Naive B cell (primary cell): ENCODE measurements at regions not wholly inside any gene's neighbourhood (a gene's known extent, or its start where the extent isn't known, plus 50 kb on each side); places are given as distances from the start of the nearest gene placed in this dataset.
A peak's percentile ranks its signal among the peaks of the same experiment; 100 is the strongest.

ENCODE experiments used
- ATAC-seq, 2 donors: fragments of 150-1000 bp; cut with Tn5 transposase; 2 replicates each; pipeline ENCODE4 v1.10.0; 2021; ENCODE audit warnings: low read depth in 2 of 2, mild to moderate bottlenecking in 2 of 2, moderate library complexity in 2 of 2
- DNase-seq: peaks from one replicate; pipeline ENCODE4 v3.0.0; 2022
- H3K27ac Mint-ChIP-seq, 6 donors: one replicate each; pipeline ENCODE4 v1.8.0; 2020 to 2022; ENCODE audit warnings: mild to moderate bottlenecking in 6 of 6, mixed read lengths in 6 of 6, moderate library complexity in 5 of 6, inconsistent platforms in 2 of 6
- H3K27me3 Mint-ChIP-seq, 3 donors: one replicate each; pipeline ENCODE4 v1.8.0; 2021 to 2022; ENCODE audit warnings: mixed read lengths in 3 of 3, mild to moderate bottlenecking in 1 of 3
- H3K36me3 Mint-ChIP-seq, 2 donors: one replicate each; pipeline ENCODE4 v1.8.0; 2020 to 2022; ENCODE audit warnings: mixed read lengths in 2 of 2, inconsistent platforms in 1 of 2, mild to moderate bottlenecking in 1 of 2
- H3K4me1 Mint-ChIP-seq, 3 donors: one replicate each; pipeline ENCODE4 v1.8.0; 2020 to 2022; ENCODE audit warnings: mixed read lengths in 3 of 3, inconsistent platforms in 1 of 3, mild to moderate bottlenecking in 1 of 3, moderate library complexity in 1 of 3
- H3K4me3 Mint-ChIP-seq, 8 donors: one replicate each; pipeline ENCODE4 v1.8.0; 2020 to 2022; ENCODE audit warnings: mild to moderate bottlenecking in 8 of 8, mixed read lengths in 8 of 8, moderate library complexity in 8 of 8, inconsistent platforms in 2 of 8
- H3K9me3 Mint-ChIP-seq, 7 donors: one replicate each; pipeline ENCODE4 v1.8.0; 2020 to 2022; ENCODE audit warnings: mixed read lengths in 7 of 7, mild to moderate bottlenecking in 5 of 7, inconsistent platforms in 2 of 7, moderate library complexity in 1 of 7

GRCh38 chr3:59404851-59405250, 355.0 kb upstream of the CFAP20DC start:
- Mint-ChIP-seq H3K36me3 (no peaks in the 10 kb centered on the region), H3K4me1 (peaks cover 0 to 6% (median 2%) of the 10 kb centered on the region in 3 donors), H3K9me3 (peaks cover 0 to 4% (median 0%) of the 10 kb centered on the region in 7 donors), H3K27me3 (no peaks in the 10 kb centered on the region), H3K27ac (no peak overlapping the region), H3K4me3 (no peak overlapping the region)
- ATAC-seq (no peak), DNase-seq (no peak)

- Mint-ChIP-seq H3K4me1 (peaks cover 0 to 6% (median 2%) of the 10 kb centered on the region in 3 donors), H3K4me3 (no peak overlapping the region), H3K27me3 (no peaks in the 10 kb centered on the region), H3K36me3 (no peaks in the 10 kb centered on the region), H3K9me3 (peaks cover 0 to 4% (median 0%) of the 10 kb centered on the region in 7 donors), H3K27ac (no peak overlapping the region)
- ATAC-seq (no peak), DNase-seq (no peak)
Measured at GRCh38 chr3:59404064-59404463, 354.2 kb upstream of the CFAP20DC start.

DNA sequence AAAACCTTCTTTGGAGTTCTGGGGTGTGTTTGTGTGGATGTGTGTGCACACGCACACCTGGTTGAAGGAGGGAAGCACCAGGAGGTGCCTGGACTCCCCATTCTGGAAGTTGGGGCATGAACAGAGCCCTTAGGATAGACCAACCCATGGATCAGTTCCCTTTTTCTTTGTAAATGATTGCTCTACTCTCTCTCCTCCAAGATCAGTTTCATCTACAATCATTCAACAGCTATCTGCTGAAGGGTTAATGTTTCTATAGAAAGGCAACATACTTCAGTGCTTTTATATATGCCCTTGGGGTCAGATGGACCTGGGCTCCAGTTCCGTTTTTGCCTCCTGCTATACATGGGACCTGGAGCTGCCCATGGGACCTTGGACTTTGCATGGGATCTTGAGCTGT, 352.1 kb upstream of the CFAP20DC start:
- DNase-seq (no peak), ATAC-seq (no peak)
- Mint-ChIP-seq H3K27ac (no peak overlapping the region), H3K36me3 (no peaks in the 10 kb centered on the region), H3K27me3 (no peaks in the 10 kb centered on the region), H3K4me1 (peaks cover 0 to 3% (median 0%) of the 10 kb centered on the region in 3 donors), H3K9me3 (peaks cover 0 to 4% (median 0%) of the 10 kb centered on the region in 7 donors), H3K4me3 (no peak overlapping the region)

DNA sequence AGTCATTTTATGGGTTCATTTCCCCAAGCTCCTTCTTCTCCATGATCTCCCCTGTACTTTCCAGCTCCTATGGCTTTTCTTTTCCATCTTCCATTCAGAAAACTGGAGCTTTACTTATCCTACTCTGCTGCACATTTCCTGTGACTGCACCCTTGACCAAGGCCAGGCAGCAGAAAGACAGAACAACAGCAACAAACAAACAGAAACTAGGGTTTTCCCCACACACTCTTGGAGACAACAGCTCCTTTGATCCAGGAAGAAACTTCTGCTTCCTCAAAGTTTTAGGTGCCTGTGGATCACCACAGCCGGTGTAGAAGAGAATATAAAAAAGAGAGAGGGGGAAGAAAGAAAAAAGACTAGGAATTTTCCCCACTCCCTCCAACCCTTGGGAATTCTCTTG, 342.3 kb upstream of the CFAP20DC start:
- Mint-ChIP-seq H3K4me3 (no peak overlapping the region), H3K9me3 (peaks cover 0 to 2% (median 0%) of the 10 kb centered on the region in 7 donors), H3K4me1 (peaks cover 0 to 5% (median 2%) of the 10 kb centered on the region in 3 donors), H3K36me3 (no peaks in the 10 kb centered on the region), H3K27ac (no peak overlapping the region), H3K27me3 (peaks cover 5 to 7% (median 6%) of the 10 kb centered on the region in 3 donors)
- DNase-seq (no peak), ATAC-seq (no peak)

DNA sequence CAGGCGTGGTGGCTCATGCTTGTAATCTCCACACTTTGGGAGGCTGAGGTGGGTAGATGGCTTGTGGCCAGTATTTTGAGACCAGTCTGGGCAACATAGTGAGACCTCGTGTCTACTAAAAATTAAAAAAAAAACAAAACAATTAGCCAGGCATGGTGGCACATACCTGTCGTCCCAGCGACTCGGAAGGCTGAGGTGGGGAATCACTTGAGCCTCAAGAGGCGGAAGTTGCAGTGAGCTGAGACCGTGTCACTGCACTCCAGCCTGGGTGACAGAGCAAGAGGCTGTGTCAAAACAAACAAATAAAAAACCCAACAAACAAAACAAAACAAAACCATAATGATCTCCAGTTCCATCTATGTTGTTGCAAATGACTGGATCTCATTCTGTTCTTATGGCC, 341.3 kb upstream of the CFAP20DC start:
- Mint-ChIP-seq H3K4me1 (peaks cover 0 to 5% (median 2%) of the 10 kb centered on the region in 3 donors), H3K27ac (no peak overlapping the region), H3K9me3 (peaks cover 0 to 2% (median 0%) of the 10 kb centered on the region in 7 donors), H3K27me3 (peaks cover 3 to 6% (median 5%) of the 10 kb centered on the region in 3 donors), H3K36me3 (no peaks in the 10 kb centered on the region), H3K4me3 (no peak overlapping the region)
- ATAC-seq (no peak), DNase-seq (no peak)

DNA sequence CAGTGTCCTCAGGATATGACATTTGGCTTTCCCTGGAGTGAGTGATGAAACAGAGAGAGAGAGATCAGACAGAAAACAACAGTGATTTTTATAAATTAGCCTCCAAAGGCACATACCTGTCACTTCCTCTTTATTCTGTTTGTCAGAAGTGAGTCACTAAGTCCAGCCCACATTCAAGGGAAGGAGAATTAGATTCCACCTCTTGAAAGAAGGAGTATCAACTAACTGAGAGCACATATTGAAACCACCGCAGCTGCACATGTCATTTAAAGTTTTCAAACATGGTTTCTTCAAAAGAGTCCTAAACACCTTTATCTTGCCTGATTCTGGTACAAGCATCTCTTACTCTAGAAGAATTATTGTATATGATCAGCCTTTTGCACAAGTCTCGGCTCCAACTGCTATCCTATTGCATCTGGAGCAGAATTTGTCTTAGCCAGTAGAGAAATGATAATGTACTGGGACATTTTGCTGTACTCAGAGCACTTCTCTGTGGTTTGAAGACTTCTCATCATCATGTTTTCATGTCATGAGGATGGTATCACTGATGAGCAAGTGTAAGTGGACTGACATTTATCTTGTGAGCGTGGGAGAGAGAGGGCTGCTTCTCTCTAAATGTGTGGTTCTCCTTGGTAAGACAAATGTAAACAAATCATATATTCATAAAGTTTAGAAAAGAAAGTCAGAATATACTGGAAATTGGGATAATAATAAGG, 338.9 kb upstream of the CFAP20DC start:
- H3K36me3 Mint-ChIP-seq, result no peaks in the 10 kb centered on the region
- ATAC-seq, result no peak
- peaks cover 0 to 6% (median 5%) of the 10 kb centered on the region in 3 donors for H3K27me3 Mint-ChIP-seq
- no peak overlapping the region for H3K4me3 Mint-ChIP-seq
- DNase-seq, result no peak
- H3K4me1 Mint-ChIP-seq, result peaks cover 0 to 5% (median 2%) of the 10 kb centered on the region in 3 donors
- no peak overlapping the region for H3K27ac Mint-ChIP-seq
- H3K9me3 Mint-ChIP-seq, result no peaks in the 10 kb centered on the region

- Mint-ChIP-seq H3K27ac (no peak overlapping the region), H3K4me3 (no peak overlapping the region), H3K36me3 (no peaks in the 10 kb centered on the region), H3K9me3 (no peaks in the 10 kb centered on the region), H3K27me3 (no peaks in the 10 kb centered on the region), H3K4me1 (peaks cover 0 to 5% (median 2%) of the 10 kb centered on the region in 3 donors)
- ATAC-seq, result peak; percentile 37 to 57
- no peak for DNase-seq
Measured at GRCh38 chr3:59386165-59386564, 336.3 kb upstream of the CFAP20DC start.

DNA sequence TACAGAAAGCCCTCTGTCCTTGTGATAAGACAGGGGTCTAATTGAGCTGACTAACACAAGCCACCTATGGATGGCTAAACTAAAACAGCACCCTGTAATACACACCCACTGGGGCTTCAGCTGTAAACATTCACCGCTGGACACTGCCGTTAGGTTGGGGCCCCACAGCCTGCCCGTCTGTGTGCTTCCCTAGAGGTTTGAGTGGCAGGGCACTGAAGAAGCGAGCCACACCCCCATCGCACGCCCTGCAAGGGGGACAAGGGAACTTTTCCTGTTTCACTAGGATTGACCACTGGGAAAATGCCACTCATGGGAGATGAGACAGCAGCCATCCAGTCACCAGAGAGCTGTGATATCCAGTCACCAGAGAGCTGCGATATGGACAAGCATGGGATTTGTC, 335.7 kb upstream of the CFAP20DC start:
- Mint-ChIP-seq H3K36me3 (no peaks in the 10 kb centered on the region), H3K27me3 (no peaks in the 10 kb centered on the region), H3K9me3 (no peaks in the 10 kb centered on the region), H3K4me1 (peaks cover 0 to 5% (median 2%) of the 10 kb centered on the region in 3 donors), H3K27ac (no peak overlapping the region), H3K4me3 (no peak overlapping the region)
- no peak for DNase-seq
- no peak for ATAC-seq

DNA sequence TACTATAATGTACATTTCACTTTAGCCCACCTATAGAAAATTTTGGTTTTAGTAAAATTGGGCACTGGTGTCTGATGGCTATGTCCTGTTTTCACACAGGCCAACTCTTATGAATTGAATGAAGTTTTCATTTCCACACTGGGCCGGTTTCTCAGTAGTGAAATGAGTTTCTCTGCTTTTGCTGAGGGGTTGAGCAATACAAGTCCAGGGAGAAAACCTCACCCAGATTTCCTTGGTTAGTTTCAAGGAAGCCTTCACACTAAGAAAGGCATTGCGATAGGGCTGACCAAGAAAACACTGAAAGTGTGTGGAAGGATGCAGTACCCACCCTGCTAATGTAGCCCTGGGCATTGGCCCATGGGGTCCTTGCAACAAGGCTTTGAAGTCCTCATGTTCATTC, 331.5 kb upstream of the CFAP20DC start:
- no peak for ATAC-seq

GRCh38 chr3:59380146-59380545, 330.3 kb upstream of the CFAP20DC start:
- no peaks in the 10 kb centered on the region for H3K27me3 Mint-ChIP-seq
- peak overlapping the region in 1 of 6 donors; percentile 22 for H3K27ac Mint-ChIP-seq
- peaks cover 0 to 5% (median 4%) of the 10 kb centered on the region in 3 donors for H3K4me1 Mint-ChIP-seq
- H3K36me3 Mint-ChIP-seq, result no peaks in the 10 kb centered on the region
- no peak overlapping the region for H3K4me3 Mint-ChIP-seq
- H3K9me3 Mint-ChIP-seq, result no peaks in the 10 kb centered on the region
- ATAC-seq (no peak), DNase-seq (no peak)

More for the DNA sequence above, 331.5 kb upstream of the CFAP20DC start:
- no peaks in the 10 kb centered on the region for H3K9me3 Mint-ChIP-seq
- no peaks in the 10 kb centered on the region for H3K27me3 Mint-ChIP-seq
- no peaks in the 10 kb centered on the region for H3K36me3 Mint-ChIP-seq
- H3K4me3 Mint-ChIP-seq, result no peak overlapping the region
- H3K4me1 Mint-ChIP-seq, result peaks cover 0 to 3% (median under 1%) of the 10 kb centered on the region in 3 donors
- no peak for DNase-seq
- H3K27ac Mint-ChIP-seq, result no peak overlapping the region

- Mint-ChIP-seq H3K4me3 (peak overlapping the region in 3 of 8 donors; percentile 11 to 17 (median 13)), H3K9me3 (no peaks in the 10 kb centered on the region), H3K36me3 (no peaks in the 10 kb centered on the region), H3K27me3 (no peaks in the 10 kb centered on the region), H3K27ac (peak overlapping the region in 4 of 6 donors; percentile 28 to 87 (median 65)), H3K4me1 (peaks cover 9 to 20% (median 10%) of the 10 kb centered on the region in 3 donors)
- ATAC-seq (peak; percentile 96 to 97), DNase-seq (peak; percentile 32)
Measured at GRCh38 chr3:59374818-59375211, 325.0 kb upstream of the CFAP20DC start.

DNA sequence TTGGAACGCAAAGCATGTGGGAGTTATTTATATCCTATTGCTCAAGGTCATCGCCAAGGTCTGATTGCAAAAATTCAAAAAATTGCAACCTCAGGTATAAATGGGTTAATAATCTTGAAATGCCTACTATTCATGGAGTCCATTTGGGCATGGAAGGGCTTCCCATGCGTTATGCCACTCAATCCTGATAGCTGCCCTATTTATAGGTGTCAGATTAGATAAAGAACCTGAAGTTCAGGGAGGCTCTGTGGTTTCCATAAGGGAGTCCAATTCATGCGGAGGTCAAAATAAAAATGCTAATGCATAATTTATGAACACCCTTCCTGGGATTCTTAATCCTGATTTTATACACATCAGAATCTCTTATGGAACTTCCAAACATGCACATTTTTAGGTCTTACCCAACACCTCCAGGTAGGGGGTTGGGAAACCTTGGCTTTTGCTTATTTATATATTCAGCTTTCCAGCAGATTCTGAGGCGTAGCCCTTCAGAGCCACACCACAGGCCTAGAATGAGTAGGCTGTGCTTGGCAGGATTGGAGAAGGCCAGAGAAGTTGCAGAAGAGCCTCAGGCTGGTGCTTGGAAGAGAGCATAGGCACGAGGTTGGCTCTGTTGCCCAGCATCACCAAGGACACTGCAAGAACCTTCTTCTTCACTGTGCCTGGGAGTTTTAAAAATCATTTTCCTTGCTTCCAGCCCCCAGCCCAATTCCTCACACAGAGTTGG, 324.4 kb upstream of the CFAP20DC start:
- no peak for DNase-seq
- H3K36me3 Mint-ChIP-seq, result no peaks in the 10 kb centered on the region
- H3K4me1 Mint-ChIP-seq, result peaks cover 9 to 23% (median 16%) of the 10 kb centered on the region in 3 donors
- no peaks in the 10 kb centered on the region for H3K9me3 Mint-ChIP-seq
- peak in 1 of 2 donors; percentile 6 for ATAC-seq
- H3K27me3 Mint-ChIP-seq, result no peaks in the 10 kb centered on the region
- peak overlapping the region in 3 of 8 donors; percentile 11 to 17 (median 13) for H3K4me3 Mint-ChIP-seq
- peak overlapping the region in 4 of 6 donors; percentile 21 to 87 (median 59) for H3K27ac Mint-ChIP-seq

DNA sequence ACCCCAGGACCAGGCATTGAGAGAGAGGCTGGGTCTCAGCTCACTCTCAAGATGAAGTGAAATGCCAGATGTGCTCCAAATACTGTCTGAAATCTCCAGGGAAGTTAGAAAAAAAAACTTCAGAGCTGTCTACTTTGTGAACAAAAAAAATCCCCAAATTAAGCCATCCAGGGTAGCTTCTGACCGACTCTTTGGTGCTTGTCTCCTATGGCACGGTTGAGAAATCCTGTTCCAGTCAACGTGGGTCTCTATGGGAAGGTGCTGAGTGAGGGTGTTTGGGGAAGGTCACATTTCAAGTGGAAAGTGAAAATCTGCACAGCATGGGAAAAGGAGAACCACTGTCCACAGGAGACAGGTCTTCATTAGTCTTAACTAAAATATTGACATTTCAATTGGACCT, 322.5 kb upstream of the CFAP20DC start:
- Mint-ChIP-seq H3K36me3 (no peaks in the 10 kb centered on the region), H3K4me1 (peaks cover 12 to 37% (median 22%) of the 10 kb centered on the region in 3 donors), H3K27ac (no peak overlapping the region), H3K4me3 (no peak overlapping the region), H3K27me3 (no peaks in the 10 kb centered on the region), H3K9me3 (no peaks in the 10 kb centered on the region)
- DNase-seq (no peak), ATAC-seq (no peak)
